ENCODE measurements at regions not wholly inside any gene's neighbourhood (a gene's known extent, or its start where the extent isn't known, plus 50 kb on each side); places are given as distances from the start of the nearest gene placed in this dataset.

DNA sequence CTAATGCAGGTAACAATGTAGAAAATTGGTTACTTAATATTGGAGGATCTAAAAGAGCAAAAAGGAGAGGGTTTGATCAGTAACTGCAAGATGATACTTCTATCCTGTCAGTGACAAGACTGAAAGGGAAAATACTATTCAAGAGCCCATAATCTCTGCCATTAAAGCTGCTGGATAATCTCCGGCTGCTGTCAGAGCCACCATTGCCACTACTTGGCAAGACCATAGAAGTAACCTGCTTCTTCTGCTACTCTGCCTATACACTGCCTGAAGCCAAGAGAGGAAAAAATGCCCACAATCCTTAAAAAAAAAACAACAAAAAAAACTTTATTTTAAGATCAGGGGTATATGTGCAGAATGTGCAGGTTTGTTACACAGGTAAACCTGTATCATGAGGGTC, 386.5 kb upstream of the ID4 start:
- TF ChIP-seq TAF1 (IDR thresholded peaks at IDR 0.05; ENCODE audit: low read depth) (no peak), EGR1 (IDR thresholded peaks at IDR 0.05) (no peak), CEBPB (IDR thresholded peaks at IDR 0.05) (no peak), FOXM1 (IDR thresholded peaks at IDR 0.05; ENCODE audit: borderline replicate concordance, low read depth) (no peak), TCF12 (IDR thresholded peaks at IDR 0.05; ENCODE audit: low read depth) (no peak), ZBTB7A (IDR thresholded peaks at IDR 0.05; ENCODE audit: low read depth) (no peak), RAD21 (IDR thresholded peaks at IDR 0.05; ENCODE audit: low read depth) (no peak), TEAD4 (IDR thresholded peaks at IDR 0.05) (no peak), EP300 (IDR thresholded peaks at IDR 0.05; ENCODE audit: borderline replicate concordance) (no peak)
- TF ChIP-seq, protein P1, sequence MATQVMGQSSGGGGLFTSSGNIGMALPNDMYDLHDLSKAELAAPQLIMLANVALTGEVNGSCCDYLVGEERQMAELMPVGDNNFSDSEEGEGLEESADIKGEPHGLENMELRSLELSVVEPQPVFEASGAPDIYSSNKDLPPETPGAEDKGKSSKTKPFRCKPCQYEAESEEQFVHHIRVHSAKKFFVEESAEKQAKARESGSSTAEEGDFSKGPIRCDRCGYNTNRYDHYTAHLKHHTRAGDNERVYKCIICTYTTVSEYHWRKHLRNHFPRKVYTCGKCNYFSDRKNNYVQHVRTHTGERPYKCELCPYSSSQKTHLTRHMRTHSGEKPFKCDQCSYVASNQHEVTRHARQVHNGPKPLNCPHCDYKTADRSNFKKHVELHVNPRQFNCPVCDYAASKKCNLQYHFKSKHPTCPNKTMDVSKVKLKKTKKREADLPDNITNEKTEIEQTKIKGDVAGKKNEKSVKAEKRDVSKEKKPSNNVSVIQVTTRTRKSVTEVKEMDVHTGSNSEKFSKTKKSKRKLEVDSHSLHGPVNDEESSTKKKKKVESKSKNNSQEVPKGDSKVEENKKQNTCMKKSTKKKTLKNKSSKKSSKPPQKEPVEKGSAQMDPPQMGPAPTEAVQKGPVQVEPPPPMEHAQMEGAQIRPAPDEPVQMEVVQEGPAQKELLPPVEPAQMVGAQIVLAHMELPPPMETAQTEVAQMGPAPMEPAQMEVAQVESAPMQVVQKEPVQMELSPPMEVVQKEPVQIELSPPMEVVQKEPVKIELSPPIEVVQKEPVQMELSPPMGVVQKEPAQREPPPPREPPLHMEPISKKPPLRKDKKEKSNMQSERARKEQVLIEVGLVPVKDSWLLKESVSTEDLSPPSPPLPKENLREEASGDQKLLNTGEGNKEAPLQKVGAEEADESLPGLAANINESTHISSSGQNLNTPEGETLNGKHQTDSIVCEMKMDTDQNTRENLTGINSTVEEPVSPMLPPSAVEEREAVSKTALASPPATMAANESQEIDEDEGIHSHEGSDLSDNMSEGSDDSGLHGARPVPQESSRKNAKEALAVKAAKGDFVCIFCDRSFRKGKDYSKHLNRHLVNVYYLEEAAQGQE (IDR thresholded peaks at IDR 0.05; ENCODE audit: low read depth): no peak
- TF ChIP-seq, protein P2, sequence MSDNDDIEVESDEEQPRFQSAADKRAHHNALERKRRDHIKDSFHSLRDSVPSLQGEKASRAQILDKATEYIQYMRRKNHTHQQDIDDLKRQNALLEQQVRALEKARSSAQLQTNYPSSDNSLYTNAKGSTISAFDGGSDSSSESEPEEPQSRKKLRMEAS (IDR thresholded peaks at IDR 0.05): no peak
- TF ChIP-seq, protein P3, sequence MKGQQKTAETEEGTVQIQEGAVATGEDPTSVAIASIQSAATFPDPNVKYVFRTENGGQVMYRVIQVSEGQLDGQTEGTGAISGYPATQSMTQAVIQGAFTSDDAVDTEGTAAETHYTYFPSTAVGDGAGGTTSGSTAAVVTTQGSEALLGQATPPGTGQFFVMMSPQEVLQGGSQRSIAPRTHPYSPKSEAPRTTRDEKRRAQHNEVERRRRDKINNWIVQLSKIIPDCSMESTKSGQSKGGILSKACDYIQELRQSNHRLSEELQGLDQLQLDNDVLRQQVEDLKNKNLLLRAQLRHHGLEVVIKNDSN (IDR thresholded peaks at IDR 0.05): no peak

DNA sequence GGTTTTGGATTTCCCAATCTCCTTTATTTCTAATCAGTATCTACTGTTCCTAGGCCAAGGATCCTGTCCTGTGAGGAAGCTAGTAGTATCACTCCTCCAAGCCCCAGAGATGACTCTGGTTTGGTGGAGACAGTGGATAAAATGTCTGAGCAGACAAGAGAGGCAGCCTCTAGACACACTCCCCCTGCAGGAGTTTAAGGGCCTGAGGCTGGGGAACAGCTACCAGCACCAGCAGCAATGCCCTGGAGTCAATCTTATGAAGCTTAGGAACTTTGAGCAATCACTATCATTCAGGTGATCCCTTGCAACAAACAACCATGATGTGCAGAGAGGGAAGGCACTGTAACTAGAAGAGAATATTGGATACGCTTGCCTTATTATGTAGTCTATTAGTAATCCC, 384.7 kb upstream of the ID4 start:
- TF ChIP-seq EGR1 (IDR thresholded peaks at IDR 0.05) (no peak), YY1 (IDR thresholded peaks at IDR 0.05; ENCODE audit: low read depth) (no peak), TAF1 (IDR thresholded peaks at IDR 0.05; ENCODE audit: low read depth) (no peak), TEAD4 (IDR thresholded peaks at IDR 0.05) (no peak), NFIC (IDR thresholded peaks at IDR 0.05) (no peak), CREB1 (IDR thresholded peaks at IDR 0.05; ENCODE audit: low read depth) (no peak), EP300 (IDR thresholded peaks at IDR 0.05; ENCODE audit: borderline replicate concordance) (no peak)
- TF ChIP-seq, protein P2 (IDR thresholded peaks at IDR 0.05): no peak
- TF ChIP-seq, protein P1 (IDR thresholded peaks at IDR 0.05; ENCODE audit: low read depth): no peak
- TF ChIP-seq, protein P3 (IDR thresholded peaks at IDR 0.05): no peak

DNA sequence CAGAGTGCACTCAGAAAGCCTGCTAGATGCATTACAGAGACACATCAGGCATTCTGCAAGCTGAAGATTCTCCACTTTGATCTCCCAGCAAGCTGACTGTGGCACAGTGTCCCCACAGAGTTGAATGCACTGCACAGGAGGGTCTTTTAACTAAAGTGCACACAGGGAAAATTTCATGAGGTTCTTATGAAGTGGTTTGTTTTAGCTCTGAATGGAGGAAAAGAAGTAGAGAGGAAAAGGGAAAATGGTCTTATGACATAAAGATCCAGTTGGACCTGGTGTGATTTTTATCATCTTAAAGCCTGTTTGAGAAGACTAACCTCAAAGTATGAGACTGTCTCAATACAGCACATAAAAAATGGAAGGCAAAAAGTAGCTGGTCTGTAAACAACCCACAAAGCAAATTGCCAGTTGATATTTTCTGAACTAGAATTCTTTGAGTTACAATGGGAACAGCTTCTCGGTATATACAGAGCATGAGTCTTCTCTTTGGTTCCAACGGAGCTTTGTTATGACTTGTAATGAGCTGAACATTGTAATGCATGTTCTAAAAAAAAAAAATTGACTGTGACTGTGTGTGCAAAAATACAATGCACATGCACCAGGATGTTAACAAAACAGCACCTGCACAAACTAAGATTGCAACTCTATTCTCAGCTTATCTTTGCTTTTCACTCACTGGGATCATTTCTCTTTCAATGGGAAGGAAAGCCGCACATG, 383.0 kb upstream of the ID4 start:
- TF ChIP-seq, protein P3 (IDR thresholded peaks at IDR 0.05): no peak
- TF ChIP-seq TAF1 (IDR thresholded peaks at IDR 0.05; ENCODE audit: low read depth) (no peak), CREB1 (IDR thresholded peaks at IDR 0.05; ENCODE audit: low read depth) (no peak), CEBPB (IDR thresholded peaks at IDR 0.05) (no peak), FOXM1 (IDR thresholded peaks at IDR 0.05; ENCODE audit: borderline replicate concordance, low read depth) (no peak), YY1 (IDR thresholded peaks at IDR 0.05; ENCODE audit: low read depth) (no peak), TEAD4 (IDR thresholded peaks at IDR 0.05) (no peak), EGR1 (IDR thresholded peaks at IDR 0.05) (no peak)
- TF ChIP-seq, protein P2 (IDR thresholded peaks at IDR 0.05): no peak

DNA sequence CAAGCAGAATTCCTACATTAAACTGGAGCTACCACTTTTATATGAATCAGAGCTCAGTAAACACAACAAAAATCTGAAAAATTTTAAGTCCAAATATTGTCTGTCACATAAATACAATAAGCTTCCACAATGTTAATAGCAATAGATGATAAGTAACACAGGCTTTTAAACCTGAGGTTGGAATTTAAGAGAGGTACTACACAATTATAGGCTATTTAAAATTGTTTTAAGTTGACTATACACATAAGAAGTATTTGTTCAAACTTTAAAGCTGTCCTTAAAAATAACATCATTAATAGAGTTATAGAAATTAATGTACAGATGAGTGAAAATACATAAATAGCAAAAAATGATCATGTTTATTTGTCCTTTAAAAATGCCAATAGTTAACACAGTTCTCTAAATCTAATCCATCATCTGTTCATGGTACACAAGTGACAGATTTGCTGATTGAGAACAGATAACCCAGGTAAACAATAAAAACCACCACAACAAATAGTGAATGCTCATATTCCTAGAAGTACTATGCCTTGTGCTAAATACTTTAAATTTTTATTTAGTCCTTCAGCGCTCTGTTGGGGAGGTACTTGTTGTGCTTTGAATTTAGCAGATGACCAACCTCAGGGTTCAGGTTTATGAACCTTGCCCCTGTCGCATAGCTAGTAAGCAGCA, 382.3 kb upstream of the ID4 start:
- TF ChIP-seq RAD21 (IDR thresholded peaks at IDR 0.05; ENCODE audit: low read depth) (no peak), CREB1 (IDR thresholded peaks at IDR 0.05; ENCODE audit: low read depth) (no peak), YY1 (IDR thresholded peaks at IDR 0.05; ENCODE audit: low read depth) (no peak), EP300 (IDR thresholded peaks at IDR 0.05; ENCODE audit: borderline replicate concordance) (no peak), CEBPB (IDR thresholded peaks at IDR 0.05) (no peak), NFIC (IDR thresholded peaks at IDR 0.05) (no peak), TCF12 (IDR thresholded peaks at IDR 0.05; ENCODE audit: low read depth) (no peak), TEAD4 (IDR thresholded peaks at IDR 0.05) (no peak), EGR1 (IDR thresholded peaks at IDR 0.05) (no peak), TAF1 (IDR thresholded peaks at IDR 0.05; ENCODE audit: low read depth) (no peak), FOXM1 (IDR thresholded peaks at IDR 0.05; ENCODE audit: borderline replicate concordance, low read depth) (no peak), ZBTB7A (IDR thresholded peaks at IDR 0.05; ENCODE audit: low read depth) (no peak)
- TF ChIP-seq, protein P3 (IDR thresholded peaks at IDR 0.05): no peak
- TF ChIP-seq, protein P1 (IDR thresholded peaks at IDR 0.05; ENCODE audit: low read depth): no peak
- TF ChIP-seq, protein P2 (IDR thresholded peaks at IDR 0.05): no peak
